OCI-LY1 (cell line): ENCODE measurements at regions not wholly inside any gene's neighbourhood (a gene's known extent, or its start where the extent isn't known, plus 50 kb on each side); places are given as distances from the start of the nearest gene placed in this dataset.
"Not testable (repeated sequence)": the region's sequence is repeated elsewhere in the genome, so short reads cannot be mapped to it uniquely, and the experiment has no call there.

Experiments used
- H2AFZ ChIP-seq: fragments of 200-600 bp; sonication (generic), shearing (Covaris generic); 2 replicates; pipeline ENCODE4 v1.6.0; 2014; ENCODE audit warnings: antibody characterized with exemption, mild to moderate bottlenecking, low read length
- H3F3A ChIP-seq: fragments of 200-600 bp; sonication (generic), shearing (Covaris generic); 2 replicates; pipeline ENCODE4 v1.6.0; 2014; ENCODE audit warnings: mild to moderate bottlenecking, antibody characterized with exemption, low read length, moderate library complexity; ENCODE audit not compliant: insufficient read depth
- H3K27ac ChIP-seq: fragments of 200-600 bp; sonication (generic); 2 replicates; pipeline ENCODE4 v1.5.1; 2014; ENCODE audit warnings: low read length, mixed run types, mild to moderate bottlenecking, low read depth; ENCODE audit not compliant: poor library complexity, severe bottlenecking
- H3K27me3 ChIP-seq: fragments of 200-600 bp; sonication (generic); 2 replicates; pipeline ENCODE4 v1.6.0; 2014; ENCODE audit warnings: antibody characterized with exemption, mild to moderate bottlenecking, low read length, moderate library complexity; ENCODE audit not compliant: insufficient read depth
- H3K36me3 ChIP-seq: fragments of 200-600 bp; sonication (generic); 2 replicates; pipeline ENCODE4 v1.6.1; 2014; ENCODE audit warnings: mild to moderate bottlenecking, antibody characterized with exemption, low read length, moderate library complexity, mixed read lengths; ENCODE audit not compliant: insufficient read depth
- H3K4me1 ChIP-seq: fragments of 200-600 bp; sonication (generic); 2 replicates; pipeline ENCODE4 v1.5.1; 2014; ENCODE audit warnings: mild to moderate bottlenecking, low read length, moderate library complexity; ENCODE audit not compliant: insufficient read depth, severe bottlenecking
- H3K4me2 ChIP-seq: fragments of 200-600 bp; sonication (generic), shearing (Covaris generic); 2 replicates; pipeline ENCODE4 v1.6.1; 2014; ENCODE audit warnings: low read length
- H3K4me3 ChIP-seq: fragments of 200-600 bp; sonication (generic); 2 replicates; pipeline ENCODE4 v1.5.1; 2014; ENCODE audit warnings: low read length, low read depth, mild to moderate bottlenecking, mixed read lengths; ENCODE audit not compliant: poor library complexity, severe bottlenecking
- H3K79me2 ChIP-seq: fragments of 200-600 bp; shearing (Covaris generic); 2 replicates; pipeline ENCODE4 v1.6.1; 2016; ENCODE audit warnings: mixed run types, low read length, mixed read lengths; ENCODE audit not compliant: insufficient read depth
- H3K9ac ChIP-seq: fragments of 200-600 bp; sonication (generic), shearing (Covaris generic); 2 replicates; pipeline ENCODE4 v1.6.1; 2014; ENCODE audit warnings: mild to moderate bottlenecking, low read length, mixed read lengths
- H3K9me2 ChIP-seq: fragments of 200-600 bp; sonication (generic), shearing (Covaris generic); 2 replicates; pipeline ENCODE4 v1.6.1; 2014; ENCODE audit warnings: low read depth, mild to moderate bottlenecking, low read length, mixed read lengths
- H3K9me3 ChIP-seq: fragments of 200-600 bp; shearing (Covaris generic); 2 replicates; pipeline ENCODE4 v1.6.1; 2014; ENCODE audit warnings: low read length, mixed read lengths
- H4K20me1 ChIP-seq: fragments of 200-600 bp; sonication (generic), shearing (Covaris generic); 2 replicates; pipeline ENCODE4 v1.6.0; 2016; ENCODE audit warnings: mild to moderate bottlenecking, low read length; ENCODE audit not compliant: insufficient read depth
- EZH2 ChIP-seq: fragments of 200-600 bp; sonication (generic), shearing (Covaris generic); IDR thresholded peaks from 2 replicates; pipeline ENCODE4 v1.8.0; 2017; ENCODE audit warnings: borderline replicate concordance, mixed run types, mild to moderate bottlenecking, antibody characterized with exemption, low read length, moderate library complexity, mixed read lengths
- TF ChIP-seq, protein P1 (sequence below): fragments of 200-600 bp; sonication (generic), shearing (Covaris generic); IDR thresholded peaks from 2 replicates; pipeline ENCODE4 v1.5.1; 2017; ENCODE audit warnings: mild to moderate bottlenecking, antibody characterized with exemption, low read length, moderate library complexity, mixed read lengths

DNA sequence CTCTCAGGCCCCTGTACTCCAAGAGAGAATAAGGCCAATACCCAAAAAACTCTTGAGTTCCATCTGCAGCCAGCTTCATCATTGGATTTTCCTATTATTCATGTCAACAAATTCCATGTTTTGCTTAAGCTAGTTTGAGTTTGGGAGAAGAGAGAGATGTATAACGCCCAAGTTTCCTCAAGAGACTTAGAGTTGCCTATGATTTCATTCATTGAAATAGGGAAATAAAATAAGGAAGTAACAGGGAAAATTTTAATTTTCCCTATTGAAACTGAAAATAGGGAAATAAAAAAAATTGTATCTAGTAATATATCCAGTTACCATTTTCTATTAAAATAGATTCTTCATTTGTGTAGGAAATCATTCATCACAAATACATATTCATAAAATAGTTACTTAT, 66.5 kb upstream of the SVIL start:
- Histone ChIP-seq H3K27ac (no peak overlapping the region), H3K9me2 (no peaks in the 10 kb centered on the region), H3K9ac (no peak overlapping the region), H3K4me3 (no peak overlapping the region), H3K4me2 (no peak overlapping the region), H3K79me2 (no peaks in the 10 kb centered on the region), H3K9me3 (no peaks in the 10 kb centered on the region), H2AFZ (no peak overlapping the region), H3K36me3 (no peaks in the 10 kb centered on the region), H3F3A (no peaks in the 10 kb centered on the region), H3K27me3 (0 out of 2 replicates have a peak, but pooled peaks cover 3% of the 10 kb centered on the region), H4K20me1 (no peaks in the 10 kb centered on the region), H3K4me1 (no peaks in the 10 kb centered on the region)
- TF ChIP-seq, protein P1, sequence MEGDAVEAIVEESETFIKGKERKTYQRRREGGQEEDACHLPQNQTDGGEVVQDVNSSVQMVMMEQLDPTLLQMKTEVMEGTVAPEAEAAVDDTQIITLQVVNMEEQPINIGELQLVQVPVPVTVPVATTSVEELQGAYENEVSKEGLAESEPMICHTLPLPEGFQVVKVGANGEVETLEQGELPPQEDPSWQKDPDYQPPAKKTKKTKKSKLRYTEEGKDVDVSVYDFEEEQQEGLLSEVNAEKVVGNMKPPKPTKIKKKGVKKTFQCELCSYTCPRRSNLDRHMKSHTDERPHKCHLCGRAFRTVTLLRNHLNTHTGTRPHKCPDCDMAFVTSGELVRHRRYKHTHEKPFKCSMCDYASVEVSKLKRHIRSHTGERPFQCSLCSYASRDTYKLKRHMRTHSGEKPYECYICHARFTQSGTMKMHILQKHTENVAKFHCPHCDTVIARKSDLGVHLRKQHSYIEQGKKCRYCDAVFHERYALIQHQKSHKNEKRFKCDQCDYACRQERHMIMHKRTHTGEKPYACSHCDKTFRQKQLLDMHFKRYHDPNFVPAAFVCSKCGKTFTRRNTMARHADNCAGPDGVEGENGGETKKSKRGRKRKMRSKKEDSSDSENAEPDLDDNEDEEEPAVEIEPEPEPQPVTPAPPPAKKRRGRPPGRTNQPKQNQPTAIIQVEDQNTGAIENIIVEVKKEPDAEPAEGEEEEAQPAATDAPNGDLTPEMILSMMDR = no peak
- no peak for TF ChIP-seq EZH2

DNA sequence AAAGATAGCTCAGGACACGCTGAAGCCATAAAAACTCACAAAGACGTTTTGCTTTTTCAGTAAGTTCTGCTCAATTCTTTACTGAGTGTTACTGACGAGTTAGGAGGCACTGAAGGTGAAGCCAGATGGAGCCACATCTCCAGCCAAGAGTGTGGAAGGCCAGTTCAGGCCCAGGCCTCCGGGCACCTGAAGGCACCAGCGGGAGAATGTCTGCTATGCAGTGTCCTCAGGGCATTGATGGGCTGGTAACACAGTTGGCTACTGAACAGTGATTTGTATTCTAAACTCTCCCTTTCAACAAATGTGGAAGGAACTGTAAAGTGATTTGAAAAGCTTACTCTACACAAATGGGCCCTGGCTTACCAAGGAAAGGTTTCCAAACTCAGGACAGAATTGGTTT, 64.8 kb upstream of the SVIL start:
- Histone ChIP-seq H3K9me3 (no peaks in the 10 kb centered on the region), H3K4me2 (no peak overlapping the region), H3K27ac (no peak overlapping the region)

DNA sequence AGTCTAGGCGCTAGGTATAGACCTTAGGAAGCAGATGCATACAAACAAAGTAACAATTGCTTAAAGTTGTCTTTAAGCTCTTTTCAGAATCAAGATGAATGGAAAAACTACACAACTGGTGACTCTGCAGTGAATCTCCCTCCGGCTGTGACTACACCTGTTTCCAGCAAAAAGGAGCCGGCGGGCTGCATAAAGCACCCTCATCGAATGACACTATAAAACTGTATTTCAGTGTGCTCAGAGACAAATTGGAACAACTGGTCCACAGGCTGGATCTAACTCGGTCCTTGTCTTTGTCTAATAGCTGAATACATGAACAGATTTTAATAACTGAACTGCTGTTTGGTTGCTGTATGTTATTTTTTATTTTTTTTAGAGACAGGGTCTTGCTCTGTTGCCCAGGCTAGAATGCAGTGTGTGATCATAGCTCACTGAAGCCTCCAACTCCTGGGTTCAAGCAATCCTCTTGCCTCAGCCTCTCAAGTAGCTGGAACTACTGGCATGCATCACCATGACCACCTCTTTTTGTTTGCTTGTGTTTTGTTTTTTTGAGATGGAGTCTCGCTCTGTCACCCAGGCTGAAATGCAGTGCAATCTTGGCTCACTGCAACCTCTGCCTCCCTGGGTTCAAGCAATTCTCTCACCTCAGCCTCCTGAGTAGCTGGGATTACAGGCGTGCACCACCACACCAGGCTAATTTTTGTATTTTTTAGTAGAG, 64.2 kb upstream of the SVIL start:
- Histone ChIP-seq H2AFZ (no peak overlapping the region), H3K79me2 (no peaks in the 10 kb centered on the region), H3K27ac (no peak overlapping the region), H3K9me2 (no peaks in the 10 kb centered on the region), H3F3A (no peaks in the 10 kb centered on the region), H3K9ac (no peak overlapping the region), H3K27me3 (no peaks in the 10 kb centered on the region), H3K36me3 (no peaks in the 10 kb centered on the region), H3K4me3 (no peak overlapping the region), H3K4me1 (no peaks in the 10 kb centered on the region), H3K4me2 (no peak overlapping the region), H4K20me1 (no peaks in the 10 kb centered on the region), H3K9me3 (no peaks in the 10 kb centered on the region)
- TF ChIP-seq, protein P1 = no peak
- no peak for TF ChIP-seq EZH2

More for the DNA sequence above, 64.8 kb upstream of the SVIL start:
- H3K36me3 ChIP-seq = no peaks in the 10 kb centered on the region
- no peaks in the 10 kb centered on the region for H3K9me2 ChIP-seq
- H3K4me1 ChIP-seq = no peaks in the 10 kb centered on the region
- no peak overlapping the region for H2AFZ ChIP-seq
- H3K79me2 ChIP-seq = no peaks in the 10 kb centered on the region
- no peaks in the 10 kb centered on the region for H4K20me1 ChIP-seq
- H3K27me3 ChIP-seq = 0 out of 2 replicates have a peak, but pooled peaks cover 3% of the 10 kb centered on the region
- no peak for TF ChIP-seq EZH2
- TF ChIP-seq, protein P1 = no peak
- no peak overlapping the region for H3K4me3 ChIP-seq
- no peaks in the 10 kb centered on the region for H3F3A ChIP-seq
- no peak overlapping the region for H3K9ac ChIP-seq

DNA sequence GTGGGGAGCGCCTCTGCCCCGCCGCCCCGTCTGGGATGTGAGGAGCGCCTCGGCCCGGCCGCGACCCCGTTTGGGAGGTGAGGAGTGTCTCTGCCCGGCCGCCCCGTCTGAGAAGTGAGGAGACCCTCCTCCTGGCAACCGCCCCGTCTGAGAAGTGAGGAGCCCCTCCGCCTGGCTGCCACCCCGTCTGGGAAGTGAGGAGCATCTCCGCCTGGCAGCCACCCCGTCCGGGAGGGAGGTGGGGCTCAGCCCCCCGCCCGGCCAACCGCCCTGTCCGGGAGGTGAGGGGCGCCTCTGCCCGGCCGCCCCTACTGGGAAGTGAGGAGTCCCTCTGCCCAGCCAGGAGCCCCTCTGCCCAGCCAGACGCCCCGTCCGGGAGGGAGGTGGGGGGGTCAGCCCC, 61.8 kb upstream of the SVIL start:
- not testable (repeated sequence) for H3K4me1 ChIP-seq, H3K27ac ChIP-seq, H3K27me3 ChIP-seq, H3K36me3 ChIP-seq, H3K9me2 ChIP-seq, H3K4me3 ChIP-seq, H2AFZ ChIP-seq, H3K9ac ChIP-seq, H3F3A ChIP-seq, H3K79me2 ChIP-seq, H3K9me3 ChIP-seq, H3K4me2 ChIP-seq, H4K20me1 ChIP-seq
